Activated B cell treated with CpG ODN at 0.5 μM for 24 hours (primary cell): ENCODE measurements at regions not wholly inside any gene's neighbourhood (a gene's known extent, or its start where the extent isn't known, plus 50 kb on each side); places are given as distances from the start of the nearest gene placed in this dataset.

ENCODE experiments used
- ATAC-seq: fragments of 200-7000 bp; cut with Tn5 transposase; one replicate; pipeline ENCODE4 v1.10.0; 2021; ENCODE audit warnings: low read depth, mild to moderate bottlenecking, moderate library complexity
- CTCF ChIA-PET: fragments of 350-600 bp; sonication (Branson Sonifier 250); formaldehyde crosslinking; loops from one replicate; lab custom pipeline; 2021; ENCODE audit warnings: antibody characterized with exemption; lab: Charles Lee
- POLR2A ChIA-PET: fragments of 350-600 bp; sonication (Branson Sonifier 250); formaldehyde crosslinking; loops from one replicate; lab custom pipeline; 2021; ENCODE audit warnings: antibody characterized with exemption; lab: Charles Lee
- DNase-seq: peaks from one replicate; pipeline ENCODE4 v3.0.0; 2022
- H3K27ac Mint-ChIP-seq: one replicate; pipeline ENCODE4 v1.8.0; 2020; ENCODE audit warnings: mixed read lengths
- H3K27me3 Mint-ChIP-seq: one replicate; pipeline ENCODE4 v1.8.0; 2021; ENCODE audit warnings: mixed read lengths
- H3K36me3 Mint-ChIP-seq: one replicate; pipeline ENCODE4 v1.8.0; 2021; ENCODE audit warnings: low read depth, mixed read lengths
- H3K4me1 Mint-ChIP-seq: one replicate; pipeline ENCODE4 v1.8.0; 2021; ENCODE audit warnings: mixed read lengths
- H3K4me3 Mint-ChIP-seq: one replicate; pipeline ENCODE4 v1.8.0; 2020; ENCODE audit warnings: mild to moderate bottlenecking, mixed read lengths
- H3K9me3 Mint-ChIP-seq: one replicate; pipeline ENCODE4 v1.8.0; 2020; ENCODE audit warnings: mixed read lengths
- CTCF ChIP-seq: fragments of 200-600 bp; IDR thresholded peaks from one replicate; pipeline ENCODE4 v1.8.0; 2022; ENCODE audit warnings: antibody characterized with exemption, mild to moderate bottlenecking
- intact Hi-C: fragments of 100-400 bp; cut with micrococcal nuclease; formaldehyde crosslinking; loops from one replicate; pipeline ENCODE4 v1.15.1; 2024

GRCh38 chr11:80204021-80204420, 763.2 kb upstream of the TENM4 start:
- ChIA-PET CTCF (no interaction called here), POLR2A (no interaction called here)
- no peaks in the 10 kb centered on the region for H3K4me1 Mint-ChIP-seq
- H3K9me3 Mint-ChIP-seq, result peaks cover 4% of the 10 kb centered on the region
- H3K27me3 Mint-ChIP-seq, result no peaks in the 10 kb centered on the region
- ATAC-seq, result no peak
- H3K27ac Mint-ChIP-seq, result no peak overlapping the region
- no peak for DNase-seq
- H3K36me3 Mint-ChIP-seq, result no peaks in the 10 kb centered on the region
- intact Hi-C loops, result no loop called here
- no peak for TF ChIP-seq CTCF
- no peak overlapping the region for H3K4me3 Mint-ChIP-seq

- Mint-ChIP-seq H3K4me1 (no peaks in the 10 kb centered on the region), H3K36me3 (no peaks in the 10 kb centered on the region), H3K9me3 (peaks cover 3% of the 10 kb centered on the region), H3K4me3 (no peak overlapping the region), H3K27ac (no peak overlapping the region), H3K27me3 (no peaks in the 10 kb centered on the region)
- no peak for ATAC-seq
- intact Hi-C loops, result no loop called here
- CTCF ChIA-PET, result no interaction called here
- no peak for TF ChIP-seq CTCF
- POLR2A ChIA-PET, result no interaction called here
- DNase-seq, result no peak
Measured at GRCh38 chr11:80196932-80197554, 756.2 kb upstream of the TENM4 start.

- no peak for ATAC-seq
- TF ChIP-seq CTCF, result no peak
- POLR2A ChIA-PET, result no interaction called here
- no peak for DNase-seq
- intact Hi-C loops, result no loop called here
- Mint-ChIP-seq H3K9me3 (peaks cover 3% of the 10 kb centered on the region), H3K27me3 (no peaks in the 10 kb centered on the region), H3K4me1 (no peaks in the 10 kb centered on the region), H3K36me3 (no peaks in the 10 kb centered on the region), H3K27ac (no peak overlapping the region), H3K4me3 (no peak overlapping the region)
- CTCF ChIA-PET, result no interaction called here
Measured at GRCh38 chr11:80196041-80196440, 755.2 kb upstream of the TENM4 start.

GRCh38 chr11:80194625-80195024, 753.8 kb upstream of the TENM4 start:
- Mint-ChIP-seq H3K36me3 (no peaks in the 10 kb centered on the region), H3K4me1 (no peaks in the 10 kb centered on the region), H3K4me3 (no peak overlapping the region), H3K27ac (no peak overlapping the region), H3K27me3 (no peaks in the 10 kb centered on the region), H3K9me3 (peaks cover 3% of the 10 kb centered on the region)
- ChIA-PET POLR2A (no interaction called here), CTCF (no interaction called here)
- no peak for TF ChIP-seq CTCF
- DNase-seq (no peak), ATAC-seq (no peak)
- intact Hi-C loops, result no loop called here

- TF ChIP-seq CTCF, result no peak
- no peak overlapping the region for H3K27ac Mint-ChIP-seq
- POLR2A ChIA-PET, result no interaction called here
- ATAC-seq, result no peak
- no peaks in the 10 kb centered on the region for H3K36me3 Mint-ChIP-seq
- H3K27me3 Mint-ChIP-seq, result no peaks in the 10 kb centered on the region
- H3K4me3 Mint-ChIP-seq, result no peak overlapping the region
- H3K4me1 Mint-ChIP-seq, result no peaks in the 10 kb centered on the region
- intact Hi-C loops, result no loop called here
- peaks cover 3% of the 10 kb centered on the region for H3K9me3 Mint-ChIP-seq
- CTCF ChIA-PET, result no interaction called here
- no peak for DNase-seq
Measured at GRCh38 chr11:80194016-80194415, 753.2 kb upstream of the TENM4 start.
